Breast epithelium (tissue), 3 donors: ENCODE measurements at regions not wholly inside any gene's neighbourhood (a gene's known extent, or its start where the extent isn't known, plus 50 kb on each side); places are given as distances from the start of the nearest gene placed in this dataset.

Experiments used
- CTCF ChIP-seq, 3 donors: fragments of 450-650 bp; IDR thresholded peaks; one replicate each; pipeline ENCODE4 v1.5.1; 2016 to 2017; ENCODE audit warnings: antibody characterized with exemption in 3 of 3, mild to moderate bottlenecking in 3 of 3, moderate library complexity in 3 of 3
- POLR2A ChIP-seq: fragments of 450-650 bp; IDR thresholded peaks from one replicate; pipeline ENCODE4 v1.6.1; 2016; ENCODE audit warnings: antibody characterized with exemption, mild to moderate bottlenecking, moderate library complexity

- peak in 2 of 3 donors; percentile 16 to 35 for TF ChIP-seq CTCF (IDR thresholded peaks at IDR 0.05)
- TF ChIP-seq POLR2A: no peak
Measured at GRCh38 chr18:33839452-33840211, 261.6 kb downstream of the ASXL3 start.
